BJ (cell line): ENCODE measurements at regions not wholly inside any gene's neighbourhood (a gene's known extent, or its start where the extent isn't known, plus 50 kb on each side); places are given as distances from the start of the nearest gene placed in this dataset.

Source experiments
- CTCF ChIA-PET: fragments of 350-600 bp; formaldehyde crosslinking; extraction: SDS; loops from one replicate; lab custom pipeline; 2021; ENCODE audit warnings: antibody characterized with exemption, inconsistent platforms; lab: Yijun Ruan, JAX
- POLR2A ChIA-PET: fragments of 300-600 bp; sonication (Branson Sonifier 250); formaldehyde crosslinking; extraction: SDS; loops from one replicate; lab custom pipeline; 2021; ENCODE audit warnings: antibody characterized with exemption; lab: Charles Lee
- DNase-seq: peaks from one replicate; pipeline ENCODE4 v3.0.0-alpha.2; 2011; ENCODE audit warnings: low read depth
- H3K27me3 ChIP-seq: 2 replicates; pipeline ENCODE4 v1.6.0; 2011; ENCODE audit warnings: low read length; ENCODE audit not compliant: control insufficient read depth, insufficient read depth
- H3K36me3 ChIP-seq: 2 replicates; pipeline ENCODE4 v1.5.1; 2011; ENCODE audit warnings: low read length; ENCODE audit not compliant: control insufficient read depth, insufficient read depth
- H3K4me3 ChIP-seq: 2 replicates; pipeline ENCODE4 v1.5.1; 2011; ENCODE audit warnings: low read depth, mild to moderate bottlenecking, control low read depth, low read length
- CTCF ChIP-seq: IDR thresholded peaks from 2 replicates; pipeline ENCODE4 v1.5.1; 2011; ENCODE audit warnings: low read depth, mild to moderate bottlenecking, control low read depth, inconsistent platforms, low read length, moderate library complexity; ENCODE audit not compliant: insufficient read depth

GRCh38 chr6:14919038-14919670 lies 326.7 kb upstream of the JARID2 start:
- Histone ChIP-seq H3K36me3 (no peaks in the 10 kb centered on the region), H3K27me3 (no peaks in the 10 kb centered on the region), H3K4me3 (no peak overlapping the region)
- DNase-seq = no peak
- ChIA-PET CTCF (no interaction called here), POLR2A (no interaction called here)
- TF ChIP-seq CTCF = no peak

GRCh38 chr6:14920276-14920675 lies 325.6 kb upstream of the JARID2 start:
- DNase-seq = no peak
- no peaks in the 10 kb centered on the region for H3K36me3 ChIP-seq
- no peaks in the 10 kb centered on the region for H3K27me3 ChIP-seq
- POLR2A ChIA-PET = no interaction called here
- CTCF ChIA-PET = interaction anchor here (0.7 kb wide), 1 partner anchor 704 kb away, joined by 3 read pairs; no protein-coding TSS in a partner anchor
- H3K4me3 ChIP-seq = no peak overlapping the region
- TF ChIP-seq CTCF = no peak

GRCh38 chr6:14921170-14921569 lies 324.7 kb upstream of the JARID2 start:
- ChIA-PET POLR2A (no interaction called here), CTCF (no interaction called here)
- no peak for DNase-seq

DNA sequence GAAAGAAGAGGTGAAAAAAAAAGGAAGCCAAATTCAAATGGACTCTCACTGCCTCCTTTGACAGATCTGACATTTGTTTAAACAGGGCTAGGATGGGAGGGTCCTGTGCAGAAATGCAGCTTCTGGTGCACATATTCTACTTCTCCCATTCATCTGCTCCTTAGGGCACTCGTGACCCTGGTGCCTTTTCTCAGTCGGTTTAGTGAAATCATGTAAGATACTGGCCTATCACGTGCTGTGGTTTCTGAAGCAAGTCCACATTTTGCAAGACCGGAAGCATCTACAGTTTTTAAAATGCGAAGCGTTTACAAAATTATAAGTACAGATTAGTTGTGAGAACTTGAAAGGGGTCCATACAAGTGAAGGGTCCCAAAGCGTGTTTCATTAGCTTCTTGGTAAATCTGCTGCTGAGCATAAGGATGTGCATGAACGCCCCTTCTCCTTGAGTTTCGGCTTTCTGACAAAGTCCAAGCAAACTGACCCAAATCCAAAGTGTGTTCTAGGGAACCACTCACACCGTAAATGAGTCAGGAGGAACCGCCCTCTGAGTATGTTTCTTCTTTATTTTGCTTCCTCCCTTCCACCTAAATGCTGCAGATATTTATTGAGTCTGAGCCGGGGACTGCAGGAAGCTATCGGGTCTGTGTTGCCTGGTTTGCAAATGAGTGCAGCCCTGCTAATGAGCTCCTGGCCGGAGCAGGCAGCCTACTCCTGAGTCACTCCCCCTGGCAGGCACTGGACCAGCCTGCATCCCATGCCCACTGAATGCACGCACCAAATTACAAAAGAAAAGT lies 323.8 kb upstream of the JARID2 start:
- DNase-seq = no peak
- no peak for TF ChIP-seq CTCF
- no peak overlapping the region for H3K4me3 ChIP-seq
- ChIA-PET CTCF (no interaction called here), POLR2A (interaction anchor here (0.5 kb wide), 1 partner anchor 46 kb away, joined by 3 read pairs; no protein-coding TSS in a partner anchor)
- no peaks in the 10 kb centered on the region for H3K27me3 ChIP-seq
- no peaks in the 10 kb centered on the region for H3K36me3 ChIP-seq

More at GRCh38 chr6:14921170-14921569, 324.7 kb upstream of the JARID2 start:
- H3K36me3 ChIP-seq = no peaks in the 10 kb centered on the region
- H3K27me3 ChIP-seq = no peaks in the 10 kb centered on the region
- no peak overlapping the region for H3K4me3 ChIP-seq
- TF ChIP-seq CTCF = no peak

- TF ChIP-seq CTCF = no peak
- ChIA-PET CTCF (no interaction called here), POLR2A (no interaction called here)
- no peak for DNase-seq
- no peak overlapping the region for H3K4me3 ChIP-seq
- H3K27me3 ChIP-seq = no peaks in the 10 kb centered on the region
- no peaks in the 10 kb centered on the region for H3K36me3 ChIP-seq
Observed at GRCh38 chr6:14922706-14923460, 323.0 kb upstream of the JARID2 start.
